ENCODE measurements at regions not wholly inside any gene's neighbourhood (a gene's known extent, or its start where the extent isn't known, plus 50 kb on each side); places are given as distances from the start of the nearest gene placed in this dataset.

DNA sequence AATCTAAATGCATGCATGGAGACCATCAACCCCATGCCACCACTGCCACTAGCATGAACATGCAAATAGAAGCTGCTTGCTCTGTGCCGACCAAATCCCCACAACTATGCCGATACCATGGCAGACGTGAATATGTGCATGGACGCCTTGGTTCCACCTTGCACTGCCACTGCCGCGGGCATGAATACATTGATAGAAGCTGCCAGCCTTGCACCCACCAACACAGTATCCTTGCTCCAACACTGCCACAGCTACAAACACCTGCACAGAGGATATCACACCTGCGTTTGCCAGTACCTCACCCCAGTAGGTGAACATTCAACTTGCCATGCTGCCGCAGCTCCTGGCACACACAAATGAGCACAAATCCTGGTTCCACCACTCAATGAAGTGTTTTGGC lies 527.4 kb upstream of the REG3G start:
- DNase-seq, result no peak

DNA sequence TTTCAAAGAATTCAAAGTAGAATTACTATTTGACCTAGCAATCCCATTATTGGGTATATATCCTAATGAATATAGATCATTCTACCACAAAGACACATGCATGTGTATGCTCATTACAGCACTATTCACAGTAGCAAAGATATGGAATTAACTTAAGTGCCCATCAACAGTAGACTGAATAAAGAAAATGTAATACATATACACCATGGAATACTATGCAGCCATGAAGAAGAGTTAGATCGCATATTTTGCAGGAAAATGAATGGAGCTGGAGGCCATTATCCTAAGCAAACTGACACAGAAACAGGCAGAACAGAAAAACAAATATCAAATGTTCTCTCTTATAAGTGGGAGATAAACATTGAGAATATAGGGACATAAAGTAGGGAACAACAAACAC lies 519.2 kb upstream of the REG3G start:
- no peak for DNase-seq

DNA sequence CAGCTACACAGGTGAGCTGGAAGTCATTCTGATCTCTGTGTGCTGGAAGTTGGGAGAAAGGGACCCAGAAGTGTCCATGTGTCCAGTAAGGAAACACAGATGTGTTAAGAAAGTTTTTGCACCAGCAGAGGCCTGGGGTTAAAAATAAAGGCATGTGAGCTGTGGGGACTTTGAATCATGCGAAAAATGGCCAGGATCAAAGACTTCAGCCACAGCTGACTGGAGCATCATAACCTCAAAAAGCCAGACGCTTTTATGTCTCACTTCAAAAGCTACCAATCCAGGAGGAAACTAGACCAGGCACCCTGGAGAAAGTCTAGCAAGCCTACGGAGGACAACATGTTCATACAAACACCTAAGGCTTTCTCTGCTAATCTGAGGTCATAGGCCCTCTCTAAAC lies 503.6 kb upstream of the REG3G start:
- DNase-seq, result no peak

DNA sequence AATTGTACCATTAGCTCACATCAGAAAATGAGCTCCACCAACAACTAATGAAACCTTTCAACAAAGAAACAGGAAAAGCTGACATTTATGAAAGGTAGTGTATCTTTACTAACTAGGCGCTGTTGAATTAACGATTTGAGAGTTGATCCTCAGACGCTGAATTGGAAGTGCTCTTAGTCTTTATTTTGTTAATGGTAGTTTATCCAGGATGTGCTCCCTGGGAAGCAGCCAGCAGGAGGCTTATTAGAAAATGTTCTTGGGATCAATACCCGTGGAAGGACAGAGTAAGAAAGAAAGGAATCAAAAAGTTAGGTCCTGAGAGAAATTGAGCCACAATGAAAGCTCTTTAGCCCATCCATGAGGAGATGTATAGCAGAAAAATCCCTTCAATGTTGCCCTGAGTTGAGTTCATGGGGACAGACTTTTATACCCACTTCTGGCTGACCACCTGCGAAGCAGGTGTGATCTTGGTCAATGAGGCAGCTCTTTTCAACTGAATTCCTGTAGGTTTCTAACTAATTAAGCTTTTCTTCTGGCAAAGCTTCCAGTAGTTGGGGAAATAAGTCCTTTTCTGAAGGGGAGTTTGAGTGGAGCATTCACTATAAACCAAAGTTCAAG lies 492.6 kb upstream of the REG3G start:
- DNase-seq, result no peak

DNA sequence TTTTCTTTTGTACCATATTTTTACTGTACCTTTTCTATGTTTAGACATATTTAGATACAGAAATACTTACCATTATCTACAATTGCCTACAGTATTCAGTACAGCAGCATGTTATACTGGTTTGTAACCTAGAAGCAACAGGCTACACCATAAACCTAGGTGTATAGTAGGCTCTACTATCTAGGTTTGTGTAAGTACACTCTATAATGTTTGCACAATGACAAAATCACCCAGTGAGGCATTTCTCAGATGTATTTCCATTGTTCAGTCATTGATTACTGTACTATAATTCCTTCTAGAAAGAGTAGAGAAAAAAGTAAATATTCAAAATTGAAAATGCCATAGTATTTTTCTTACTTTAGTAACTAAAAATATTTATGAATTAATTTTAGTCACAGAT lies 490.1 kb upstream of the REG3G start:
- no peak for DNase-seq

DNA sequence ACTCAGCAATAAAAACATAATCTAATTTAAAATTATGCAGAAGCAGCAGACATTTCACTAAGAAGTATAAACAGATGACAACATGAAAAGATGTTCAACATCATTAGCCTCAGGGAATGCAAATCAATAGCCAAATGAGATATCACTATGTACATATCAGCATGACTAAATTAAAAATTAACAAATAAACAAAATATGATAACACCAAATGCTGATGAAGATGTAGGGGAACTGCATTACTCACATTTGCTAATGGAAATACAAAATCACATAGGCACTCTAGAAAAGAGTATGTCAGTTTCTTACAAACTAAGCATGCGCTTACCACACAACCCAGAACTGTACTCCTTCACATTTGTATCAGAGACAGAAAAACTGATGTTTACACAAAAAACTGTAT lies 487.2 kb upstream of the REG3G start:
- no peak for DNase-seq

DNA sequence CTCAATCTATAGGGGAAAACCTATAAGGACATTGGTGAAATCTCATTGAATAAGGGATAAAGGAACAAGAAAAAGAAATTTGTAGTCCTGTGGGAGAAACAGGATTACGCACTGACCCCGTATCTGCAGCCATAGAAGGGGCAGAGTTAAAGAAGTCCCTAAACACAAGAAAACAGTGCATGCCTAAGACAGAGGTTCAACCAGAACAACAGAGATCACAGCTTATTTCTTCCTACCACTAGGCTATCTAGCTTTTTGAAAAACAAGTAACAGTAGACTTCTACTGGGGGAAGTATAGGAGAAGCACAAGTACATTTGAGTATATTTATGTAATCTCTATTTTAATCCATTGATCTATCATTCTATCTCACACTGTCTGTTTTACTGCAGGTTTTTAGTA lies 485.2 kb upstream of the REG3G start:
- DNase-seq, result no peak

DNA sequence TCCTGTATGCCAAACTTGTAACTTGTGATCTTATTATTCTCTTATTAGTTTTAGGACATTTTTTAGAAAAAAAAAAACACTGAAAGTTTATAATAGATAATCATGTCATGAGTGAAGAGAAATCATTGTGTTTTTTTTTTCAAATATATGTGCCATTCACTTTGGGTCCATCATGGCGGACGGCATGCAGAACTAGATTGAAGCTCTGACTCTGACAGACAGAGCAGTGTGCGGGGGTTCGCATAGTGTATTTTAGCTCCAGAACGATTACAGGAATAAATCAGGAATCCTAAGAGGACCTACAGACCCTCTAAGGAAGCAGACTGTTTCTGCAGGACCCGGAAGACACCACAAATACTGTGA lies 484.4 kb upstream of the REG3G start:
- no peak for DNase-seq

DNA sequence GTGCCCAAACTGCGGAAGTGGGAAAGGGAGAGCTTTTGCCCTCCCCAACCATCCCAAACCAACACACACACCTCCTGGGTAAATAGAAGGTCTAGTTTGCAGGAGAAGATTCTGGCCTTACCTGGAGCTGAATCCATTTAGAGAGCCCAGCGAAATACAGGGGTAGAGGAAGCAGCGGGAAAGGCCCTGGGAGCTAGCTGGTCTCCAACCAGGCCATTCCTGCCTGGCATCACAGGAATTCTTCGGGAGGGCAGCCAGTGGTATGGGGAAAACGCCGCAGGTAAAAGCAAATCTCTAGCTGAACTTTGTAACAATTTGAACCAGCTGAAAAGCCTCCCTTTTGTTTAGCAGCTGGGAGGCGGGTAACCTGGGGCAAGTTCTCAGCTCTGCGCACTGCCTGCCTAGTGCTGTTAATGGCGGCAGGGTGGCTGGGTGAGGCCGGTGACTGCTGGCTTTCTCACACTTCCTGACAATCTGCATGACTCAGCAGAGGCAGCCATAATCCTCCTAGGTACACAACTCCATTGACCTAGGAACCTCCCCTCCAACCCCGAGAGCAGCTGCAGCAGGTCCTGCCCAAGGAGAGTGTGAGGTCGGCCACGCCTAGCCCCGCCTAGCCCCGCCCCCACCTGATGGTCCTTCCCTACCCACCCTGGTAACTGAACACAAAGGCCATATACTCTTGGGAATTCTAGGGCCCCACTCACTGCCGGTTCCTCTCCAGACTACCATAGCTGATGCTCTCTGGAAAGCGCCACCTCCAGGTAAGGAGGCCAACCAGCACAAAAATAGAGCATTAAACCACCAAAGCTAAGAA lies 483.8 kb upstream of the REG3G start:
- no peak for DNase-seq

DNA sequence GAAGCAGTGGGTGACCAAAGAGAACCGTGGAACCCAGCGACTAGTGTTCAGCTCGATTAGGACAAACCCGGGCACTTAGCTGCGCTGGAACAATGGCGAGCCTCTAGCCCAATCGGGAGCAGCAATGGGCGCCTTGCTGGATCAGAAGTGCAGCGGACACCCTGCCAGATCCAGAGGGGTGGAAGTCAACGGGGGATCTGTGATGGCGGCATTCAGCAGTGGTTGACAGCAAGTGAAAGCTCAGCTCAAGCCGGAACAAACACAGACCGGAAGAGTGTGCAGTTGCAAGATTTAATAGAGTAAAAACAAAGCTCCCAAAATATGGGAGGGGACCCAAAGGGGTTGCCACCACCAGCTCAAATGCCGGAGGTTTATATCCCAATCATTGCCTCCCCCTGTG lies 478.7 kb upstream of the REG3G start:
- no peak for DNase-seq

DNA sequence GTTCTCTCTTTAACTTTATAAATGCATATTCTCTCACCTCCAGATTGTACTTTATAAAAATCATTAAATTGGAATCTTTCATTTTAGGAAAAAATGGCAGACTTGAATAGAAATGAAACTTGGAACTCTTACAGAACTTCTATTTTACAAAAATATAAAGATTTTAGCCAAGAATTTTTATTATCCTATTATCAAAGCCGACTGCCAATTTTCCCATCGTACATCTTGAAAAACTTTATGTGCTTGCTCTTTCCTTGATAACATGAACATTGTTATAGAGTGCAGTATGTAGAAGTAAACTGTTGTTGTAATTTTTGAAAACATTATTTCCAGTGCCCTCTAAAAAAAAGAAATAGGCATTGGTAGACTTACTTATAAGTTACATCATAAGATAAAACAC lies 475.7 kb upstream of the REG3G start:
- no peak for DNase-seq

DNA sequence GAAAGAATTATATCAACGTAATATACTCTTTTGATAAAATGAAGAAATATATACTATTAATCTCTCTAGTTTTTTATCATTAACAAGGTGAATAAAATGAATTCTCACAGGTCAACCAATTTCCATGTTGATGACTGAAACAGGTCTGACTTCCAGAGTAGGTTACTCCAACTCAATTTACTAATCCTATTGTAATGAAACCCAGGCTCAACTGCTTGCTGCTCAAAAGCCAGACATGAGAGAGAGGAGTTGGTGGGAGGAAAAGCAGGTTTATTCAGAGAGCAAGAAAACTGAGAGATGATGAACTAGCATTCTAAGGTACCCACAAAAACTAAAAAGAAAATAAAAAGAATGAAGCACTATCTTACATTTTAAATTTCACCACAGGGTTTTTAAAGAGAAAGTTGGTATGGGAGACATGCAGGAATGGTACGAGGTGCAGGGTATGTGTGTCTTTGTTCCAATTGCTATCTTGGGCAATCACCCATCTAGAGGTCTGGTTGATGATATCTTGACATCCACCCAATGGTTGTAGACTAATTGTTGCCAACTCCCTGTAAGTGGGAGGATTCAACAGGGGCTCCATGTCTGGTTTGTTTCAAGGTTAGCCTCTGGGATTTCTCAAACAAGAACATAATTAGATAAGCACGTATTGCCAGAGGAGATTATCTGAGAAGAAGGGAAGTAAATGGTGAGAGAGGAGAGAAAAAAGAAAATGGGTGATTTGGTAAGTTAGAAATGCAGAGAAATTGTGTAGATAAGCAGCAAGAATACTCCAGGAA lies 471.4 kb upstream of the REG3G start:
- DNase-seq, result peak; percentile 28

DNA sequence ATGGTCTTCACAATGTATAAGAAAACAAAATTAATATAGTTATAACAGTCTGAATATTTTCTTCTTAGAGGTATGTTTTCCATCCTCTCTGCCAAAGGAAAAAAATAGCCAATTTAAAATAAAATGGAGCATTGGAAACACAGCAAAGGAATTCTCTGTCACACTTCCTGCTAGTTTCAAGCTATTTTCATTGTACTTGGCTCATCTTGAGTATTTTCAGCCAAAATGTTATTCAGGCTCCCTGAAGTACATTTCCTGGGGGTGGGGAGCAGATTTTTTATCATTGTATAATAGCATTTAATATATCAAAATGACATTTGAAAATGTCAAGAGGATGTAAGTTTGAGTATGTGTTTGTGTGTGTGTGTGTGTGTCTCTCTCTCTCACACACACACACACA lies 463.6 kb upstream of the REG3G start:
- no peak for DNase-seq

DNA sequence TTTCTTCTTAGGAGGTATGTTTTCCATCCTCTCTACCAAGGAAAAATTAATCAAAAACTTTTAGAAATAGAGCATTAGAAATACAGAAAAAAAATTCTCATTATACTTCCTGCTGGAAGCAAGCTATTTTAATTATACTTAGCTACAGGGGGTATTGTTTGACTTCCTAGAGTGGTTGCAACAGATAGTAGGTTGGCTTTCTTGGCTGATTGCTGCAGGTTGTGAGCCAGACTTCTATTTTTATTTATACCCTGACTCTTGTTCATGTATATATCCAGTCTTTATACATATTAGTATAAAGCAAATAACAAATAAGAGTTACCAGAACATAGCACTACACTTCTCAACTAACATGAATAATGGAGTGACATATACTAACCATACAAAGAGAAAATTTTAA lies 460.8 kb upstream of the REG3G start:
- DNase-seq, result no peak

DNA sequence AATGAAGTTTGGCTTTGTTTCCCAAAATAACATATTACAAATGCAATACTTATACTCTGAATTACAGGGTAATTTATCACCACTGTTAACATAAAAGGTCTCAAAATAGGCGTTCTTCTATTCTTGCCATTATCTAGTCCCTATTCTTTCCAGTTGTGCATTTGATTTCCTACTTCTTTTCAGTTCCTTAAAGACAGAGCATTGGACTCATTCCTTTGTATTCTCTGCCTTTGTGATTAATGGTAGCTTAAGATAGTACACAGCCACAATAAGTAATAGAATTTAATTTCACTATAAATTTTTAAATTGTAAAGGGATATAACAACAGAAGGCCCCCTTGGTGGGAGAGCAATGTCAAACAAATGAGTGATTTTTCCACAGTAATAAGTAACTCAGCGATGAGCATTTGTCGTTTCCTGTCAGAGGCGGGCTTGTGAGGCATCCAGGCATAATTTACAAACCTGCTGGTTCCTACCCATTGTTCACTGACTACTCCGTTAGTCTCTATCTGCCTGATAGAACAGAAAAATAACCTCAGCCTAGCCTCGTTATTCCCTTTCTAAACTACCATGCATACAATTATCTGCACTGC lies 456.6 kb upstream of the REG3G start:
- no peak for DNase-seq

DNA sequence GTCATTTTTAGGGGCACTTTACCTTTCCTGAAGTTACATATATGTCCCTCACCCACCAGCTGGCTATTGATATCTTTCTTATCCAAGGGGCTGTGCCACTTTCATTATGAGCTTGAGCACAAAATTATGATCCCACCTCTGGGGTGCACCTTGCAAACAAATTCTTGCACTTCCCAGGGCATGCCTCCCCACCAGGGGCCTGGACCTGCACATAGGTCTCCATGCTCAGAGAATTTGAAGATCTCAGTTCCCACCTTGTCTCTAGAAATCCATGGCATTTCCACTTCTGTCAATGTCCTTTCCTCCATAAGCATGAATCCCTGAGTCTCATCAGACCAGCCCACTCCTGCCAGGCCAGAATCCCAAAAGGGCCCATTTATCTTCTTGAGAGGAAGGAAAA lies 449.1 kb upstream of the REG3G start:
- no peak for DNase-seq

DNA sequence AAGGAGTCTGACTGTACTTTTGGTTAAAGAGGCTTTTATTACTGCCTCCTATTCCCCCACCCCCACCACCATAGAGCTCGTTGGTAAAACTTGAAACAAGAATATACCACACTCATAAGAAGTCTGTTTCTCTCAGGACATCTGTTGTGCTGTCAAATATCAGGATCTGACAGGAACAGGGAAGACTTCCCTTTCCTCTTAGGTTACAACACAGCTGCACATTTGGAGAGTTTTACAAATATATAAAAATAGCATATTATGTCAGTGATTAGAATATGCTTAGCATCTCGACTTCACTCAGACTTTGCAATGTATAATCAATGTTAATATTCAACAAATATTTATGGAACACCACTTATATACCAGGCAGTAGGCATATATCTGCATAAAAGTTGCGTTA lies 439.6 kb upstream of the REG3G start:
- DNase-seq, result no peak

DNA sequence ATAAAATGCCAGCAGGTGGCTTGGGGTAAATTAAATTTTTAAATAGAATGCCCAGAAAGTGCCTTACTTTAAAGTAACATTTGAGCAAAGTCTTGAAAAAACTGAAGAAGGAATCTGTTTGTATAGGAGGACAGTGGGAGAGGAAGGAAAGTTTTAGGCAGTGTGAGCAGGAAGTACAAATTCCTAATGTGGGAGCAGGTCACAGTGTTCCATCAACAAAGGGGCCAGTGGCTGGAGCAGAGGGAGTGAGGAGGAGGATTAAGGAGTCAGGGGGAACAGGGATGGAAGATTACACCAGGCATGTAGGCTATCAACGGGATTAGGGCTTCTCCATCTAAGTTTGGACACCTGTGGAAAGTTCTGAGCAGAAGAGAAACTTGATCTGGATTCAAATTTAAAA lies 439.2 kb upstream of the REG3G start:
- no peak for DNase-seq

DNA sequence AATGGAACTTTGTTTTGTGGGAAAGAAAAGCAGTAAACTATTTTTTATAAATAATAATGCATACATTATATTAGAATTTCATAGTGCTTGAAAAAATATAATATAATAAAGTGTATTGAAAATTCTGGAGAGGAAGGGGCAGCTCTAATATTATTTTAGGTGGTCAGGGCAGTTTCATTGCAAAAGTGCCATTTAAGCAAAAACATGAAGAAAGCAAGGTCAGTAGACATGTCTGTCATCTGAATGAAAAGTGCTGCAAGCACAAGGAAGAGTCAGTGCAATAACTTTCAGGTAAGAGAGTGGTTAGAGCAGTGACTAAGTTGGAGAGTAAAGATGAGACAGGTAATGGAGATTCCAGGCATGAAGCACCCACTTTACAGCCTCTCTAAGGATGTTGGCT lies 435.6 kb upstream of the REG3G start:
- no peak for DNase-seq

DNA sequence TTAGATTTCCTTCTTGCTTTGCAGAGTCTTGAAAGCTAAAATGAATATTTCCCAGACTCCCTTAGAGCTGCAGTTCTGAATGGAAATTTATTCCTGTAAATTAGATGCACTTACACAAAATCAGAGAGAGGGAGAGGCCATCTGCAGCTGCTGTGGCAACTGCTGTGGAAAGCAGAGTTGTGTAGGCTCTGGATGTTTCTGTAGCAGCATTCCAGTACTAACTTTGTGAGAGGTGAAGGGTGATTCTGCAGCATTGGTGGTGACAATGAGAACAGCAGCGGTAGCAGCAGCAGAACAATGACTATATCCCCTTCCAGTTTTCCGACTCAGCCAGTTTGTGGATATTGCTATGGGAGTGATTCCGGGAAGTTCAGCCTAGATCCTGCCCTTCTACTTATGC lies 433.0 kb upstream of the REG3G start:
- no peak for DNase-seq

DNA sequence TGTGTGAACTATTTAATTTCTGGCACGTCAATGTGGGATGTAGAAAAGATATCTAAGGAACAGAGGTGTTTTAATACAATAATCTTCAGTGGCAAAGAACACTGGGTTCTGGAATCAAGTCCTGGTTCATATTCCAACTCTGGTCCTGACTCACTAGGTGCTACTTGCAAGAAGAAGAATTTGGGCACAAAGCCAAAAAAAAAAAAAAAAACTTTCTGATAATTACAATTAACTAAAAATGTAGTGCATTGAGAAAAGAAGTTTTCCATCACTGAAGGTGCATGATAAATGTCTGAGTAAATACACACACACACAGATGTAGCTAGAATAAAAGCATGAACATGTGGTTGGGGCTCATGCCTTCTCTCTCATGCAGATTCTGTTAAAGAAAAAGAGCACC lies 424.4 kb upstream of the REG3G start:
- DNase-seq, result no peak

DNA sequence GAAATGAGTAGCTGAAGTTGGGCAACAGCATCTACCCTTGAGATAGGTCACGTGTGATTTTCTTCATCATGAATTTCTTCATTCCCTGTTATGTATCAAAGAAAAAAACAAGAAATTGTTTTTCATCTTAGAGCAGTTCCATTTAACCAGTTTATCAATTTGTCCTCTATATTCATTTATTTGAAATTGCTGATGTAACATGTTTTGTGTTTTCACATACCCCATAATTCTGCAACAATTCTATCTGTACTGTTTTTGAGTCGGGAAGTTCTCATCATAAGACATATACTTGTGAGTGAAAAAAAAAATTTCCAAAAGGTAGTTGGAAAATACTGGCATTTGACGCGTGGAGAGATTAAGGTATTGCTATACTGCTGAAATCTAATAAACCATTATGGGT lies 422.6 kb upstream of the REG3G start:
- no peak for DNase-seq

DNA sequence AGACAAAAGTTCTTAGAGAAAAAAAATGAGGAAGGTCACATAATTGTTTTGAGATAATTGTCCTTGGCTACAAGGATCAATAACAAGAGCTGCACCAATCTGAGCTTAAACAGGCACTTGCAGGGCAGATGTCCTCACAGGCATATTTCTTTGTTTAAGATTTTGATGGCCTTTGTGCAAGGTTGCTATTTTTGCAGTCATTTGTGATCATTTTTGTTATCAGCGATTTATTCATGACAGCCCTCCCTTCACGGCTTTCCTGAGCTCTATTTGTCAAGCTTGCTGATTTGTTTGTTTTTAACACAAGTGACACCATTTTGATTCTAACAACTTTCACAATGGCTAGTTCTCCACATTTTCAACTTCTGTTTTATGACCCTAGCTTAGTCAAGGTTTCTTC lies 418.6 kb upstream of the REG3G start:
- no peak for DNase-seq

DNA sequence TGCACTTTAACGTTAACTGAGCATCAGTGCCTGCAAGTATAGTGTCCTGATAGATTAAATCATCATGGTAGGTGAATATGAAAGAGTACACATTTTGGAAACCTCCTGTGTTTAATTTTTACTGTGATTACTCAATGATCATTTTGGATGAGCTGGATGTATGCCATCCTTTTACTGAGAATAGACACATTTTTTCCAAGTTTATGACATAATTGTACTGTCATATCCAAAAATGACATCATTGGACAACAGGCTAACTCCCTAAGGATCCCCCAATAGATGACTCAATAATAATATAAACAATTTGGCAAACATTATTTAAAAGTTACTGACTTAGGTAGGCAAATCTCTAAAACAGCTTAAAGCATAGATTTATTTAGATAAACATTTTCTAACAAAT lies 410.8 kb upstream of the REG3G start:
- DNase-seq, result no peak

Data from OCI-M1 (cell line).